Glutamatergic neuron (in vitro differentiated cells): ENCODE measurements at regions not wholly inside any gene's neighbourhood (a gene's known extent, or its start where the extent isn't known, plus 50 kb on each side); places are given as distances from the start of the nearest gene placed in this dataset.

Experiments used
- DNase-seq: peaks from one replicate; pipeline ENCODE4 v3.0.0; 2022
- H3K27ac Mint-ChIP-seq: one replicate; pipeline ENCODE4 v1.8.0; 2020; ENCODE audit warnings: mild to moderate bottlenecking, mixed read lengths, inconsistent platforms; ENCODE audit not compliant: unreplicated experiment
- H3K27me3 Mint-ChIP-seq: one replicate; pipeline ENCODE4 v1.8.0; 2020; ENCODE audit warnings: mild to moderate bottlenecking, moderate library complexity, mixed read lengths, inconsistent platforms; ENCODE audit not compliant: unreplicated experiment
- H3K36me3 Mint-ChIP-seq: one replicate; pipeline ENCODE4 v1.8.0; 2020; ENCODE audit warnings: mild to moderate bottlenecking, mixed read lengths, inconsistent platforms; ENCODE audit not compliant: unreplicated experiment
- H3K4me1 Mint-ChIP-seq: one replicate; pipeline ENCODE4 v1.8.0; 2020; ENCODE audit warnings: mild to moderate bottlenecking, low read depth, mixed read lengths, inconsistent platforms; ENCODE audit not compliant: unreplicated experiment
- H3K4me3 Mint-ChIP-seq: one replicate; pipeline ENCODE4 v1.8.0; 2020; ENCODE audit warnings: mild to moderate bottlenecking, mixed read lengths, inconsistent platforms; ENCODE audit not compliant: unreplicated experiment
- H3K9me3 Mint-ChIP-seq: one replicate; pipeline ENCODE4 v1.8.0; 2020; ENCODE audit warnings: mild to moderate bottlenecking, moderate library complexity, mixed read lengths, inconsistent platforms; ENCODE audit not compliant: unreplicated experiment
- CTCF ChIP-seq: fragments of 200-600 bp; sonication (generic); IDR thresholded peaks from one replicate; pipeline ENCODE4 v1.5.0; 2021; ENCODE audit not compliant: partially characterized antibody, unreplicated experiment

GRCh38 chr14:71261206-71261605 lies 353.9 kb downstream of the PCNX1 start:
- H3K27ac Mint-ChIP-seq: no peak overlapping the region
- TF ChIP-seq CTCF: no peak
- peaks cover 3% of the 10 kb centered on the region for H3K27me3 Mint-ChIP-seq
- no peak overlapping the region for H3K4me3 Mint-ChIP-seq
- no peaks in the 10 kb centered on the region for H3K9me3 Mint-ChIP-seq
- peaks cover 13% of the 10 kb centered on the region for H3K36me3 Mint-ChIP-seq
- no peaks in the 10 kb centered on the region for H3K4me1 Mint-ChIP-seq
- no peak for DNase-seq

- DNase-seq: no peak
- TF ChIP-seq CTCF: no peak
- Mint-ChIP-seq H3K36me3 (peaks cover 13% of the 10 kb centered on the region), H3K4me3 (no peak overlapping the region), H3K9me3 (no peaks in the 10 kb centered on the region), H3K4me1 (no peaks in the 10 kb centered on the region), H3K27ac (no peak overlapping the region), H3K27me3 (peaks cover 3% of the 10 kb centered on the region)
These were observed 355.2 kb downstream of the PCNX1 start for GRCh38 chr14:71262441-71262840.

DNA sequence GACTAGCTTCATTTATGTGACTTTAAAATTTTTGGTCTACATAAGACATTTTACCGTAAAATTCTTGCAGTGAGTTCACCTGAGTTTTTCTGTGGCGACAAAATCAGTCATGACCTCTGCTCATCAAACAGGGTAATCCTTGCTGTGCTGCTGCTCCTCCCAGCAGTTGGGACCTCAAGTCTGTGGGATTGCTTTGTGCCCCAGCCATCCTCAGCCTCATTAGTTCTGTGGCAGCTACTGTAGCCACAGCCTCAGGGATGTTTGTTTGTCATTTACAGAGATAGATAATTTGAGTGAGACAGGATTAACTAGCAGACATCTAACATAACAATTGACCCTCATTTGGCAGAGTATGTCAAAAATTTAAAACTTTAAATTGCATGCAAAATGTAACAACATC lies 357.0 kb downstream of the PCNX1 start:
- DNase-seq: no peak
- TF ChIP-seq CTCF: no peak
- H3K27me3 Mint-ChIP-seq: peaks cover 3% of the 10 kb centered on the region

DNA sequence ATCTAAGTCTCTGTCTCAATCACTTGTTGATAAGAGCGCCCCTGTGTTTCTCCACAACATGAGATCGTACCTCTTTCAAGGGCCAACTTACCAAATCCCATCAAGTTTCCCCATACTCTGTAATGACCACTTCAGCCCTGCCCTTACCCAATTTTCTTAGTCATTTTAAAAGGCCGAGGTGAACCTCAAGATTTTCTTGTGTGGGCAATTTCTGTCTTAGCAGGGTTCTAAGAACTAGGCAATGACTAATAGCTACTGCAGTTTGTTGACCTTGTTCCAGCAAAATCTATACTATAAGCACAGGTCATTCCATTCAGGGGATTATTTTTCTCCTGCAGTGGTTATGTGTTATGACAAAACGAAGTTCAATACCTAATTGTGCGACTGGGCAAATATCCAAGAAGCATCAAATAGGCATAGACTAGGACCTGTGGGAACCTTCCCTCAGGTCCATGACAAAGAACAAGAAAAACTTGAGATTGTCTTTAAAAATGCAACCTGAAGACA lies 359.8 kb downstream of the PCNX1 start:
- TF ChIP-seq CTCF: no peak
- no peaks in the 10 kb centered on the region for H3K4me1 Mint-ChIP-seq
- no peak overlapping the region for H3K4me3 Mint-ChIP-seq
- no peak for DNase-seq
- peaks cover 3% of the 10 kb centered on the region for H3K27me3 Mint-ChIP-seq
- H3K27ac Mint-ChIP-seq: no peak overlapping the region
- no peaks in the 10 kb centered on the region for H3K9me3 Mint-ChIP-seq
- peaks cover 13% of the 10 kb centered on the region for H3K36me3 Mint-ChIP-seq

More for the DNA sequence above, 357.0 kb downstream of the PCNX1 start:
- Mint-ChIP-seq H3K36me3 (peaks cover 15% of the 10 kb centered on the region), H3K9me3 (no peaks in the 10 kb centered on the region), H3K4me3 (no peak overlapping the region), H3K4me1 (no peaks in the 10 kb centered on the region), H3K27ac (no peak overlapping the region)

- peaks cover 3% of the 10 kb centered on the region for H3K27me3 Mint-ChIP-seq
- H3K4me3 Mint-ChIP-seq: no peak overlapping the region
- peaks cover 13% of the 10 kb centered on the region for H3K36me3 Mint-ChIP-seq
- H3K9me3 Mint-ChIP-seq: no peaks in the 10 kb centered on the region
- H3K4me1 Mint-ChIP-seq: no peaks in the 10 kb centered on the region
- DNase-seq: no peak
- no peak overlapping the region for H3K27ac Mint-ChIP-seq
- TF ChIP-seq CTCF: no peak
These were observed 360.4 kb downstream of the PCNX1 start for GRCh38 chr14:71267691-71268090.
